NT2/D1 (cell line): ENCODE measurements at regions not wholly inside any gene's neighbourhood (a gene's known extent, or its start where the extent isn't known, plus 50 kb on each side); places are given as distances from the start of the nearest gene placed in this dataset.

Experiments
- SUZ12 ChIP-seq: IDR thresholded peaks from 2 replicates; pipeline ENCODE4 v1.6.1; 2011; ENCODE audit not compliant: insufficient read length, insufficient read depth; ENCODE audit errors: extremely low read depth
- YY1 ChIP-seq: IDR thresholded peaks from 2 replicates; pipeline ENCODE4 v1.6.1; 2011; ENCODE audit not compliant: insufficient read length, insufficient read depth

DNA sequence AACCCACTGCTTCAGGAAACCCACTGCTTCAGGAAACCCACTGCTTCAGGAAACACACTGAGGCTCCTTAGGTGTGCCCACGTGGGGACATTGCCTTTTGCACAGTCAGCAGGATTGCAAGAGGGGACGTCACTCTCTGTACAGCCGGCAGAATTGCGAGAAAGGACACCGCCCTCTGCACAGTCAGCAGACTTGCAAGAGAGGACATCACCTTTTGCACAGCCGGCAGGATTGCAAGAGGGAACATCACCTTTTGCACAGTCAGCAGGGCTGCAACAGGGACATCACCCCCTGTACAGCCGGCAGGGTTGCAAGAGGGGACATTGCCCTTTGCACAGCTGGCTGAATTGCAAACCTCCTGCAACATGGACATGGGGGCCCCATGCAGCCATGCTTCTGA lies 407.6 kb downstream of the GLRX3 start:
- TF ChIP-seq SUZ12 (no peak), YY1 (no peak)
